NB4 (cell line): ENCODE measurements at regions not wholly inside any gene's neighbourhood (a gene's known extent, or its start where the extent isn't known, plus 50 kb on each side); places are given as distances from the start of the nearest gene placed in this dataset.

Experiments used
- DNase-seq: peaks from one replicate; pipeline ENCODE4 v3.0.0; 2010; ENCODE audit warnings: low read depth
- H3K4me3 ChIP-seq: one replicate; pipeline ENCODE4 v1.5.1; 2011; ENCODE audit warnings: mild to moderate bottlenecking, low read depth, low read length, moderate library complexity
- MAX ChIP-seq: IDR thresholded peaks from 2 replicates; pipeline ENCODE4 v1.6.1; 2011; ENCODE audit warnings: low read depth, low read length
- MYC ChIP-seq: IDR thresholded peaks from 2 replicates; pipeline ENCODE4 v1.6.1; 2011; ENCODE audit warnings: low read depth, low read length
- POLR2A ChIP-seq: IDR thresholded peaks from 2 replicates; pipeline ENCODE4 v1.6.1; 2011; ENCODE audit warnings: mild to moderate bottlenecking; ENCODE audit not compliant: insufficient read length; ENCODE audit errors: extremely low read depth
- TF ChIP-seq, protein P1 (sequence below): IDR thresholded peaks from one replicate; pipeline ENCODE4 v1.5.1; 2012; ENCODE audit warnings: low read depth, low read length

- no peak for TF ChIP-seq POLR2A
- TF ChIP-seq, protein P1, sequence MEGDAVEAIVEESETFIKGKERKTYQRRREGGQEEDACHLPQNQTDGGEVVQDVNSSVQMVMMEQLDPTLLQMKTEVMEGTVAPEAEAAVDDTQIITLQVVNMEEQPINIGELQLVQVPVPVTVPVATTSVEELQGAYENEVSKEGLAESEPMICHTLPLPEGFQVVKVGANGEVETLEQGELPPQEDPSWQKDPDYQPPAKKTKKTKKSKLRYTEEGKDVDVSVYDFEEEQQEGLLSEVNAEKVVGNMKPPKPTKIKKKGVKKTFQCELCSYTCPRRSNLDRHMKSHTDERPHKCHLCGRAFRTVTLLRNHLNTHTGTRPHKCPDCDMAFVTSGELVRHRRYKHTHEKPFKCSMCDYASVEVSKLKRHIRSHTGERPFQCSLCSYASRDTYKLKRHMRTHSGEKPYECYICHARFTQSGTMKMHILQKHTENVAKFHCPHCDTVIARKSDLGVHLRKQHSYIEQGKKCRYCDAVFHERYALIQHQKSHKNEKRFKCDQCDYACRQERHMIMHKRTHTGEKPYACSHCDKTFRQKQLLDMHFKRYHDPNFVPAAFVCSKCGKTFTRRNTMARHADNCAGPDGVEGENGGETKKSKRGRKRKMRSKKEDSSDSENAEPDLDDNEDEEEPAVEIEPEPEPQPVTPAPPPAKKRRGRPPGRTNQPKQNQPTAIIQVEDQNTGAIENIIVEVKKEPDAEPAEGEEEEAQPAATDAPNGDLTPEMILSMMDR, result no peak
- TF ChIP-seq MAX, result no peak
- TF ChIP-seq MYC, result no peak
- H3K4me3 ChIP-seq, result no peak overlapping the region
- no peak for DNase-seq
Measured at GRCh38 chr16:60491273-60491672, 1545.0 kb downstream of the CDH8 start.

GRCh38 chr16:60485872-60486489 is 1550.3 kb downstream of the CDH8 start:
- no peak overlapping the region for H3K4me3 ChIP-seq
- TF ChIP-seq POLR2A, result no peak
- TF ChIP-seq MAX, result no peak
- DNase-seq, result peak; percentile 14

GRCh38 chr16:60484901-60485300 is 1551.3 kb downstream of the CDH8 start:
- TF ChIP-seq MYC, result no peak
- TF ChIP-seq, protein P1, result no peak
- TF ChIP-seq MAX, result no peak
- no peak for TF ChIP-seq POLR2A
- DNase-seq, result no peak
- H3K4me3 ChIP-seq, result no peak overlapping the region

GRCh38 chr16:60481591-60481990 is 1554.6 kb downstream of the CDH8 start:
- TF ChIP-seq, protein P1, result no peak
- TF ChIP-seq MYC, result no peak
- no peak for TF ChIP-seq POLR2A
- no peak for TF ChIP-seq MAX
- DNase-seq, result no peak
- no peak overlapping the region for H3K4me3 ChIP-seq

DNA sequence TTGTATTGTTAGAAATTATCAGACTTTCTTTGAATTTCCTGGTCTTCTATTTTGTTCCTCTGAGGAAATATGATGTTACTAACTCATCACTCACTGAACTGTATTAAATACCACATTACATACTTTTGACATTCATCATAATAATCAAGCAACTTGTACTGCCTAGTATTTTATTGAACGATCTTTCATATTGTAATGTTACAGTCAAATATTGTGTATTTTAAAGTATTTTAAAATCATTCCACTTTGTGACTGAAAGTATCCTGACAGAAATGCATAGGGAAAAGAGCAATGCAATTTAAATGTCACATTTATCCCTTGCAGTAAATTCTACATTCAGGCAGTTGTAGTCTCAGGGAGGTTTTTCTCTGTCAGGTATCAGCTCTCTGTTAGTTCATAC is 1557.4 kb downstream of the CDH8 start:
- DNase-seq, result no peak
- TF ChIP-seq, protein P1, result no peak
- TF ChIP-seq MYC (no peak), POLR2A (no peak), MAX (no peak)
- no peak overlapping the region for H3K4me3 ChIP-seq

- no peak for DNase-seq
- H3K4me3 ChIP-seq, result no peak overlapping the region
- no peak for TF ChIP-seq MYC
- no peak for TF ChIP-seq MAX
- TF ChIP-seq POLR2A, result no peak
- TF ChIP-seq, protein P1, result no peak
Measured at GRCh38 chr16:60463986-60464385, 1572.3 kb downstream of the CDH8 start.
